K562 (cell line): ENCODE measurements at regions not wholly inside any gene's neighbourhood (a gene's known extent, or its start where the extent isn't known, plus 50 kb on each side); places are given as distances from the start of the nearest gene placed in this dataset.

ENCODE experiments used
- EWSR1 ChIP-seq: fragments of 450-650 bp; IDR thresholded peaks from 2 replicates; pipeline ENCODE4 v1.6.1; 2018; ENCODE audit warnings: borderline replicate concordance, mild to moderate bottlenecking, low read depth, moderate library complexity; ENCODE audit not compliant: partially characterized antibody
- NFATC3 ChIP-seq: fragments of 450-650 bp; IDR thresholded peaks from 2 replicates; pipeline ENCODE4 v1.6.1; 2017; ENCODE audit warnings: mild to moderate bottlenecking
- PURB ChIP-seq: sonication (generic); formaldehyde crosslinking; IDR thresholded peaks from 2 replicates; pipeline ENCODE4 v1.9.0; 2021; ENCODE audit warnings: low read depth, mild to moderate bottlenecking, missing genetic modification reagents
- RBM15 ChIP-seq: fragments of 200-400 bp; formaldehyde crosslinking; IDR thresholded peaks from 2 replicates; pipeline ENCODE4 v1.6.1; 2018; ENCODE audit warnings: mild to moderate bottlenecking, low read length, moderate library complexity; ENCODE audit not compliant: insufficient read depth
- RERE ChIP-seq: sonication (generic); formaldehyde crosslinking; IDR thresholded peaks from 2 replicates; pipeline ENCODE4 v1.8.0; 2023; ENCODE audit warnings: missing genetic modification reagents, mild to moderate bottlenecking, borderline replicate concordance
- REST ChIP-seq, 2 experiments: fragments of 450-650 bp; formaldehyde crosslinking in 1 of 2; IDR thresholded peaks; 2 replicates each; pipeline versions ENCODE4 v1.4.0 to v1.6.1; 2014 to 2020; ENCODE audit warnings: mild to moderate bottlenecking in 2 of 2, borderline replicate concordance in 1 of 2, low read depth in 1 of 2
- RFX1 ChIP-seq: fragments of 450-650 bp; IDR thresholded peaks from 2 replicates; pipeline ENCODE4 v1.6.1; 2016; ENCODE audit warnings: mild to moderate bottlenecking, moderate library complexity

- TF ChIP-seq RERE: no peak
- no peak for TF ChIP-seq PURB (CRISPR knock-in tag)
- no peak for TF ChIP-seq REST (IDR thresholded peaks at IDR 0.05; ENCODE audit: borderline replicate concordance)
- TF ChIP-seq REST (CRISPR knock-in tag; IDR thresholded peaks at IDR 0.05; ENCODE audit: low read depth): no peak
- no peak for TF ChIP-seq NFATC3
- TF ChIP-seq RFX1: no peak
- no peak for TF ChIP-seq EWSR1
- no peak for TF ChIP-seq RBM15
Measured at GRCh38 chr11:116535994-116536393, 236.8 kb downstream of the BUD13 start (continued).
